Tibial nerve (tissue), 4 donors: ENCODE measurements at regions not wholly inside any gene's neighbourhood (a gene's known extent, or its start where the extent isn't known, plus 50 kb on each side); places are given as distances from the start of the nearest gene placed in this dataset.
"Not testable (repeated sequence)": the region's sequence is repeated elsewhere in the genome, so short reads cannot be mapped to it uniquely, and the experiment has no call there.

Experiments
- DNase-seq, 2 donors: peaks; one replicate each; pipeline ENCODE4 v3.0.0-alpha.2; 2019; ENCODE audit warnings: low spot score in 2 of 2
- H3K27ac ChIP-seq, 4 donors: fragments of 200-600 bp; sonication (generic) in 3 of 4; one replicate each; pipeline ENCODE4 v1.5.1; 2017 to 2019; ENCODE audit warnings: mild to moderate bottlenecking in 1 of 4
- H3K27me3 ChIP-seq, 2 donors: fragments of 200-600 bp; sonication (generic) in 1 of 2; one replicate each; pipeline versions ENCODE4 v1.5.1 to v1.6.0; 2017 to 2019
- H3K36me3 ChIP-seq, 3 donors: fragments of 200-600 bp; sonication (generic); one replicate each; pipeline ENCODE4 v1.5.1; 2018 to 2019
- H3K4me1 ChIP-seq, 4 donors: fragments of 200-600 bp; sonication (generic) in 3 of 4; one replicate each; pipeline ENCODE4 v1.5.1; 2017 to 2019
- H3K4me3 ChIP-seq, 4 donors: fragments of 200-600 bp; sonication (generic) in 3 of 4; one replicate each; pipeline ENCODE4 v1.5.1; 2017 to 2019; ENCODE audit warnings: mild to moderate bottlenecking in 1 of 4, moderate library complexity in 1 of 4
- H3K9me3 ChIP-seq, 4 donors: fragments of 200-600 bp; sonication (generic) in 3 of 4; one replicate each; pipeline ENCODE4 v1.5.1; 2017 to 2019
- EP300 ChIP-seq, 2 donors: sonication (generic); formaldehyde crosslinking; IDR thresholded peaks; one replicate each; pipeline ENCODE4 v1.6.1; 2017; ENCODE audit warnings: antibody characterized with exemption in 2 of 2, mild to moderate bottlenecking in 1 of 2
- POLR2A ChIP-seq, 2 donors: fragments of 450-650 bp; IDR thresholded peaks; one replicate each; pipeline ENCODE4 v1.6.1; 2017; ENCODE audit warnings: antibody characterized with exemption in 2 of 2, mild to moderate bottlenecking in 2 of 2, moderate library complexity in 2 of 2
- WGBS, 2 donors: methylation state at CpG; one replicate each; pipeline ENCODE4 v1.1.5; 2018; 5-methylcytosine and 5-hydroxymethylcytosine counted together
- TF ChIP-seq, protein P1 (sequence below), 5 experiments: fragments of 200-600 bp in 3 of 5; fragments of 450-650 bp in 2 of 5; sonication (generic) in 3 of 5; IDR thresholded peaks; one replicate each; pipeline ENCODE4 v1.5.1; 2016 to 2019; ENCODE audit warnings: antibody characterized with exemption in 5 of 5, mild to moderate bottlenecking in 3 of 5, moderate library complexity in 2 of 5

DNA sequence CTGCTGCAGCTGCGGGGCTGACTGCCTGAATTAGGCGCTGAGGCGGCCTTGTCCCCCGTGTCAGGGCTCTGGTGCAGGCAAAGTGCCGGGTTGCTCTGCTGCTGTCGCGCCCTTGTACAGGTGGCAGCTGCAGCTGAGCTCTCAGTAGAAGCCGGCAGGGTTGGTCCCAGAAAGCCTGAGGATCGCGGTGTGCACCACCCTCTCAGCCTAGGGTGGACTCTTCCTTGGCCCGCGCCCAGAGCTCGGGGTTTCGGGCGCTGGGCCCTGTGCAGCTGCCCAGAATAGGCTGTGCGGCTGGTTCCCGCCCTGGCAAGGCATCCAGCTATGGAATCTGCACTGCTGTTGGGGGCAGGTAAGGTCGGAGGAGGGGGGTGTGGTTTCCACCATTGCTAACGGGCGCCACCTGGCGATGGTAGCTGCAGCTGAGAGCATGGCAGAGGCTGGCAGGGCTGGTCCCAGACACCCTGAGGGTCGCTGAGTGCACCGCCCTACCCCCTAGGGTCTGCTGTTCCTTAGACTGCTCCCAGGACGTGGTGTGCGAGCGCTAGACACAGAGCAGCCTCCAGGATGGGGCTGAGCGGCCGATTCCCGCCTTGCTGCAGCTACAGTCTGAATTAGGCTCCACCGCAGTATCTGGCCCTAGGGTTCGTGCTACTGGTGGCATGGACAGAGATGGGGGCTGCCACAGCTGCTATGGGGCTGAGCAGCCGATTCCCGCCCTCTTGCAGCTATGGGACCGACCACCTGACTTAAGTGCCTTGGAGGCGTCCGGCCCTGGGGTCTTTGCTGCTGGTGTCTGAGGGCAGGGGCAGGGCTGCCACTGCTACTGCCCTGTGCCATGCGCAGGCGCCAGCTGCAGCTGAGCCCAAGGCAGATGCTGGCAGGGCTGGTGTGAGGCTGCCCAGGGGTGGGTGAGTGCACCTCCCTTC, 145.0 kb downstream of the CCDC74A start:
- peak overlapping the region; percentile 27 to 52 (median 36) for H3K4me3 ChIP-seq
- 3 to 11% methylated on average over 13 to 18 of the region's 38 CpGs for WGBS, 2 donors
- TF ChIP-seq, protein P1, sequence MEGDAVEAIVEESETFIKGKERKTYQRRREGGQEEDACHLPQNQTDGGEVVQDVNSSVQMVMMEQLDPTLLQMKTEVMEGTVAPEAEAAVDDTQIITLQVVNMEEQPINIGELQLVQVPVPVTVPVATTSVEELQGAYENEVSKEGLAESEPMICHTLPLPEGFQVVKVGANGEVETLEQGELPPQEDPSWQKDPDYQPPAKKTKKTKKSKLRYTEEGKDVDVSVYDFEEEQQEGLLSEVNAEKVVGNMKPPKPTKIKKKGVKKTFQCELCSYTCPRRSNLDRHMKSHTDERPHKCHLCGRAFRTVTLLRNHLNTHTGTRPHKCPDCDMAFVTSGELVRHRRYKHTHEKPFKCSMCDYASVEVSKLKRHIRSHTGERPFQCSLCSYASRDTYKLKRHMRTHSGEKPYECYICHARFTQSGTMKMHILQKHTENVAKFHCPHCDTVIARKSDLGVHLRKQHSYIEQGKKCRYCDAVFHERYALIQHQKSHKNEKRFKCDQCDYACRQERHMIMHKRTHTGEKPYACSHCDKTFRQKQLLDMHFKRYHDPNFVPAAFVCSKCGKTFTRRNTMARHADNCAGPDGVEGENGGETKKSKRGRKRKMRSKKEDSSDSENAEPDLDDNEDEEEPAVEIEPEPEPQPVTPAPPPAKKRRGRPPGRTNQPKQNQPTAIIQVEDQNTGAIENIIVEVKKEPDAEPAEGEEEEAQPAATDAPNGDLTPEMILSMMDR (IDR thresholded peaks at IDR 0.05): peak; percentile 59 to 74 (median 63)
- not testable (repeated sequence) for H3K36me3 ChIP-seq, H3K27ac ChIP-seq, H3K27me3 ChIP-seq, DNase-seq
- H3K9me3 ChIP-seq: peaks cover 0 to 10% (median 0%) of the 10 kb centered on the region in 4 donors
- H3K4me1 ChIP-seq: peaks cover 0 to 26% (median 18%) of the 10 kb centered on the region in 4 donors

GRCh38 chr2:131673400-131674173, 145.9 kb downstream of the CCDC74A start:
- peaks cover 0 to 8% of the 10 kb centered on the region in 2 donors for H3K27me3 ChIP-seq
- DNase-seq: peak; percentile 55 to 67
- H3K4me3 ChIP-seq: peak overlapping the region; percentile 27 to 52 (median 36)
- TF ChIP-seq EP300 (IDR thresholded peaks at IDR 0.05): no peak
- TF ChIP-seq, protein P1 (IDR thresholded peaks at IDR 0.05): peak; percentile 85 to 93 (median 91)
- H3K4me1 ChIP-seq: peaks cover 0 to 26% (median 18%) of the 10 kb centered on the region in 4 donors
- H3K36me3 ChIP-seq: no peaks in the 10 kb centered on the region
- 2% methylated on average over 35 to 39 of the region's 48 CpGs for WGBS, 2 donors
- H3K9me3 ChIP-seq: peaks cover 0 to 4% (median 0%) of the 10 kb centered on the region in 4 donors
- H3K27ac ChIP-seq: no peak overlapping the region

GRCh38 chr2:131674174-131674507, 146.5 kb downstream of the CCDC74A start:
- H3K27ac ChIP-seq: no peak overlapping the region
- DNase-seq: no peak
- TF ChIP-seq, protein P1 (IDR thresholded peaks at IDR 0.05): no peak
- TF ChIP-seq EP300 (IDR thresholded peaks at IDR 0.05): no peak
- TF ChIP-seq POLR2A (IDR thresholded peaks at IDR 0.05): no peak
- no peaks in the 10 kb centered on the region for H3K36me3 ChIP-seq
- peak overlapping the region in 2 of 4 donors; percentile 27 to 52 for H3K4me3 ChIP-seq
- H3K4me1 ChIP-seq: peaks cover 0 to 26% (median 18%) of the 10 kb centered on the region in 4 donors
- H3K9me3 ChIP-seq: no peaks in the 10 kb centered on the region
- WGBS, 2 donors: 3 to 5% methylated on average over 6 of the region's 6 CpGs
- H3K27me3 ChIP-seq: peaks cover 0 to 8% of the 10 kb centered on the region in 2 donors

DNA sequence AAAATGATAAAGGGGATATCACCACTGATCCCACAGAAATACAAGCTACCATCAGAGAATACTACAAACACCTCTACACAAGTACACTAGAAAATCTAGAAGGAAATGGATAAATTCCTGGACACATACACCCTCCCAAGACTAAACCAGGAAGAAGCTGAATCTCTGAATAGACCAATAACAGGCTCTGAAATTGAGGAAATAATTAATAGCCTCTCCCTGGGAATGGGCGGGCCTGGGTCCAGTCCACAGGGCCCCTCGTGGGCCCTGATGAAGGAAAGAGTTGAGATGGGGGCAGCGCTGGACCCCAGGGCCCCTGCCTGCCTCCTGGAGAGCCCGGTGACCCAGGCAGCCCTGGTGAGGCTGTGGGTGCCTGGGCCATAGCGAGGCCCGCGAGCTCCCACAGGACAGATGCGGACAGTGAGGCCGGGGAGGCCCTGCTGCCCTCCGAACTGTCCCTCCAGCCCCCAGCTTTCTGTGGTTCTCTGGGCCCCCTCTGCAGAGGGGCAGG, 154.0 kb downstream of the CCDC74A start:
- H3K9me3 ChIP-seq, DNase-seq, H3K27me3 ChIP-seq, H3K36me3 ChIP-seq: not testable (repeated sequence)
- WGBS, 2 donors: 17 to 35% methylated on average over 3 to 10 of the region's 10 CpGs
- H3K27ac ChIP-seq: peak overlapping the region; percentile 60 to 93 (median 86)
- peaks cover 0 to 21% (median 0%) of the 10 kb centered on the region in 4 donors for H3K4me1 ChIP-seq
- peak overlapping the region; percentile 49 to 85 (median 74) for H3K4me3 ChIP-seq

GRCh38 chr2:131682122-131682944, 154.6 kb downstream of the CCDC74A start:
- WGBS, 2 donors: 1 to 2% methylated on average over 22 to 26 of the region's 51 CpGs
- Histone ChIP-seq H3K4me3 (peak overlapping the region; percentile 49 to 85 (median 74)), H3K36me3 (peaks cover 0 to 12% (median 0%) of the 10 kb centered on the region in 3 donors), H3K4me1 (peaks cover 0 to 24% (median 0%) of the 10 kb centered on the region in 4 donors), H3K9me3 (no peaks in the 10 kb centered on the region), H3K27me3 (no peaks in the 10 kb centered on the region), H3K27ac (peak overlapping the region; percentile 60 to 93 (median 86))
- DNase-seq: peak; percentile 66 to 78
- TF ChIP-seq EP300 (IDR thresholded peaks at IDR 0.05) (peak in 1 of 2 donors; percentile 49), POLR2A (IDR thresholded peaks at IDR 0.05) (peak in 1 of 2 donors; percentile 10)
- TF ChIP-seq, protein P1 (IDR thresholded peaks at IDR 0.05): peak in 4 of 5 experiments; percentile 16 to 32 (median 22)

GRCh38 chr2:131682945-131683330, 155.2 kb downstream of the CCDC74A start:
- not testable (repeated sequence) for DNase-seq, H3K9me3 ChIP-seq, H3K27me3 ChIP-seq
- 8 to 13% methylated on average over 9 of the region's 9 CpGs for WGBS, 2 donors
- Histone ChIP-seq H3K4me3 (peak overlapping the region; percentile 49 to 85 (median 74)), H3K4me1 (peaks cover 0 to 24% (median 0%) of the 10 kb centered on the region in 4 donors), H3K27ac (peak overlapping the region; percentile 60 to 93 (median 86)), H3K36me3 (peaks cover 0 to 14% (median 0%) of the 10 kb centered on the region in 3 donors)

- not testable (repeated sequence) for H3K4me3 ChIP-seq, DNase-seq, H3K9me3 ChIP-seq, H3K27me3 ChIP-seq
- Histone ChIP-seq H3K4me1 (peaks cover 0 to 24% (median 0%) of the 10 kb centered on the region in 4 donors), H3K27ac (peak overlapping the region in 1 of 4 donors; percentile 11), H3K36me3 (peaks cover 0 to 25% (median 0%) of the 10 kb centered on the region in 3 donors)
- 37 to 46% methylated on average over 4 of the region's 4 CpGs for WGBS, 2 donors
Measured at GRCh38 chr2:131684631-131685316, 157.1 kb downstream of the CCDC74A start.
